IPS DF 6.9 (cell line): ENCODE measurements at regions not wholly inside any gene's neighbourhood (a gene's known extent, or its start where the extent isn't known, plus 50 kb on each side); places are given as distances from the start of the nearest gene placed in this dataset.

Experiments
- DNase-seq: peaks from one replicate; pipeline ENCODE4 v3.0.0-alpha.2; 2013; ENCODE audit warnings: low read depth, low spot score
- H3K27ac ChIP-seq: one replicate; pipeline ENCODE4 v1.5.1; 2013; ENCODE audit warnings: low read length, control low read depth
- H3K27me3 ChIP-seq: 2 replicates; pipeline ENCODE4 v1.6.1; 2013; ENCODE audit warnings: mild to moderate bottlenecking, low read length; ENCODE audit not compliant: control insufficient read depth, insufficient read depth
- H3K36me3 ChIP-seq: 2 replicates; pipeline ENCODE4 v1.6.1; 2013; ENCODE audit warnings: low read length; ENCODE audit not compliant: control insufficient read depth, insufficient read depth
- H3K4me1 ChIP-seq: 2 replicates; pipeline ENCODE4 v1.6.1; 2013; ENCODE audit warnings: low read length; ENCODE audit not compliant: control insufficient read depth, insufficient read depth
- H3K4me3 ChIP-seq: 2 replicates; pipeline ENCODE4 v1.5.1; 2013; ENCODE audit warnings: mild to moderate bottlenecking, low read length
- H3K9me3 ChIP-seq: 2 replicates; pipeline ENCODE4 v1.6.1; 2013; ENCODE audit warnings: low read length, inconsistent platforms; ENCODE audit not compliant: control insufficient read depth, insufficient read depth
- WGBS: extraction: QIAGEN DNeasy Blood & Tissue Kit; methylation state at CpG from one replicate; pipeline ENCODE4 v1.1.7; 2013; ENCODE audit warnings: mixed read lengths, missing lambda C conversion rate; ENCODE audit not compliant: insufficient read length, insufficient coverage; 5-methylcytosine and 5-hydroxymethylcytosine counted together

DNA sequence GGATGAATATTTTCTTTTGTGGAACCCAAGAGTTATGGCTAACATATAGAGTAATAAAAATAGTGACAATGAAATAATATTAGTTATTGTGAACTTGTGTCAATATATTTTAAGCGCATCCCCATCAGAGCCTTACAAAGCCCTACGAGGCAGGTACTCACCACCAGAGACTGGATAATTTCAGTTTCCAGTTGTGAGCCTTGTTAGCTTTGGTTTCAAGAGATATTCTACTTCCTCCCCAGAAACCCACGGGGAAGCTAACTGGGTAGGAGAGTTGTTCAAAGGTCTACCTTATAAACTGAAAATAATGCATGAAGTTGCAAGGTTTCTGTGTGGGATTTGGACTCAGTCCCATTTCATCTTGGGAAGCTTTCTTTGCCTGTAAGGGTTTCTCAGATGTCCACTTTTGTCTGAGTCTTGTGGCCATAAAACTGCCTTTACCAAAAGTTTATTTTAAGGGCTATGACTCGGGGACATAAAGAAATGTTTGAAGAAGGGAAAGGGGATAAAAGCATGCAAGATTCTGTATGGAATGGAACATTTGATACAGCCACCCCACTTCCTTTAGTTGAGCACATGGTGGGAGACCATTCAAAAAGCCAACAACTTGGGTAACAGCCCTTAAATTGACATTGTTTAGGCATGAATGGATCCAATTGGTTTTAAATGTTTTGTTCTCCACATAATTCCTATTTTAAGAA is 57.4 kb upstream of the ANKRD55 start:
- Histone ChIP-seq H3K9me3 (no peaks in the 10 kb centered on the region), H3K4me3 (no peak overlapping the region), H3K4me1 (no peaks in the 10 kb centered on the region), H3K27me3 (no peaks in the 10 kb centered on the region), H3K27ac (no peak overlapping the region), H3K36me3 (no peaks in the 10 kb centered on the region)
- no CpG with 5 or more reads among the region's 4 CpGs for WGBS
- no peak for DNase-seq

DNA sequence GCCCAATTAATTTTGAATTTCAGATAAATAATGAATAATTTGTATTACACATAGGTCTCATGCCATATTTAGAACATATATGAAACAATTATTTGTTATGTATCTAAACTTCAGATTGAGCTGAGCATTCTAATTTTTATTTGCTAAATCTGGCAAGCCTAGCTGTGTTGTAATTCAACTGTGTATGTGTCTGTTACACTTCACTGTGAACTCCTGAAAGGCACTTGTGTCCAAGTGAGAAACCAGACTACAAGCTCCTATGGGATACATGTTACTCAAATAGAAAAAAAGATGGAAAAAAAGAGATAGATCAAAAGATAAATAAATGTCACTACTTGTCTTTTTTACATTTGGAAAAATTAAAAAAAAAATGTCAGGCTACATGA is 56.5 kb upstream of the ANKRD55 start:
- Histone ChIP-seq H3K9me3 (no peaks in the 10 kb centered on the region), H3K27ac (no peak overlapping the region), H3K4me1 (no peaks in the 10 kb centered on the region), H3K36me3 (no peaks in the 10 kb centered on the region), H3K27me3 (no peaks in the 10 kb centered on the region), H3K4me3 (no peak overlapping the region)
- no peak for DNase-seq

DNA sequence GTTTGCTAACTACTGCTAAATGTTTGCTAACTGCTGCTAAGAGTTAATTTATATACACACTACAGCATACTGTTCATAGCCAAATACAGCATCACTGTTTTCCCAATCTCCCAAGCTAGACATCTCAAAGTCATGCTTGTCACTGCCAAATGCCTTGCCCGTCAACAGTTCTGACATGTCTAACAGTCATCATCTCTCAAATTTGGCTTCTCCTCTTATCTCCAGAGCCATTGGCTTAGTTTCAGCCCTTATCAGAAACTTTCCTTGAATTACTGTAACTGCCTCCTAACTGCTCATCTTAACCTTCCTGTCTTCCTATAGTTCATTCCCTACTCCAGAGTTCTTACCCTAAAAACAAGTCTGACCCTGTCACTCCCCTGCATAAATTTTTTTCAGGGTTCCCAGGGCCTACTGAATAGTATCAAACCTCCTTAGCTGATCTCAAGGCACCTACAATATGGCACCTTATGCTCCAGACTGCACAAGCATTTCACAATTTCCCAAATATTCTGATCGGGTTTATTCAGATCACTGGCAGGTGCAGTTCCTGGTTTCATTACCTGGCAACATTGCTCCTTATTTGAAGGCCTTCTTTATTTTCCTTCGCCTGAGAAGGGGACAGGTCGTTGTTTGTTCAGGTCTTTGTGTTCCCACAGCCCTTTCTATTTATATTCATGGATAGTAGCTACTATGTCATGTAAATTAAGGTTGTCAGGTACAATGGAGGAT is 55.9 kb upstream of the ANKRD55 start:
- whole genome bisulfite sequencing, result no CpG with 5 or more reads among the region's 4 CpGs
- H3K4me3 ChIP-seq, result no peak overlapping the region
- no peaks in the 10 kb centered on the region for H3K9me3 ChIP-seq
- H3K27ac ChIP-seq, result no peak overlapping the region
- H3K36me3 ChIP-seq, result no peaks in the 10 kb centered on the region
- no peaks in the 10 kb centered on the region for H3K27me3 ChIP-seq
- no peaks in the 10 kb centered on the region for H3K4me1 ChIP-seq
- DNase-seq, result no peak

DNA sequence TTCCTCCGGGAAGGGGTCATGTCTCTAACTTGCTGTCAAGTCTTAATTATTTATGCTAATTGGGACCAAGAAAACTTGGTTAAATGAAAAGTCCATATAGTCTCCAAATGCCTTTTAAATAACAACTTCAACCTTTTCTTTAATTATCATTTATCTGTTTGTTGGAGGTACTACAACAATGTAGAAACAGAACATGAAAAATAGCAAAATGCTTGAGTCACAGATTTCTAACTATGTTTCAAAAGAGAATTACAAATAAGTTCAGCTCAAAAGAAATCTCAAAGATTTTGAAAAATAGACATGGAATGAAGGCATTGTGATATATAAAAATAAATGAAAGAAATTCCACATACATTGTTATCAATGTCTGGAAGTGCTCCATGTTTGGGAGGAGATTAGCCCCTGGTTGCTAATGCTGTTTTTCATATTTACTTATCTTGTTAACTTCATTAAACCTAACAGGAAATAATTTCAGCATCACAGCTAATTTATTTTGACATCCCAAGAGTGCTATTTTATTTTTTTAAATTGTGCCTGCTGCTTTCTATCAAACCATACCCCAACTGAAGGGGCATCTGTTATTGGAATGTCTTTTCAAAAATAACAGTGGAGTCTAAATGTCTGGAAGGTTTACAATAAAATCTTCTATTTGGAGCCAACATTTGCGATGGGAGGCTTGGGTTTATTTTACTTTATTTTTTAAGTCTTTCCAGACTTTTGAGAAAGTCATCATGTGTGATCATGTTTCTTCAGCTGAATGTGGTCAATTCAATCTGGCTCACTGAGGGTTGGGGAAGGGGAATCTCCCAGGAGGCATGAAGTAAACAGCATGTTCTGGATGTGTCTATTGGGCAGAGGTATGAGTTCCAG is 53.1 kb upstream of the ANKRD55 start:
- Histone ChIP-seq H3K27me3 (no peaks in the 10 kb centered on the region), H3K36me3 (no peaks in the 10 kb centered on the region), H3K4me3 (no peak overlapping the region), H3K4me1 (no peaks in the 10 kb centered on the region), H3K9me3 (no peaks in the 10 kb centered on the region), H3K27ac (no peak overlapping the region)
- WGBS, result no CpG with 5 or more reads among the region's 2 CpGs
- DNase-seq, result no peak

DNA sequence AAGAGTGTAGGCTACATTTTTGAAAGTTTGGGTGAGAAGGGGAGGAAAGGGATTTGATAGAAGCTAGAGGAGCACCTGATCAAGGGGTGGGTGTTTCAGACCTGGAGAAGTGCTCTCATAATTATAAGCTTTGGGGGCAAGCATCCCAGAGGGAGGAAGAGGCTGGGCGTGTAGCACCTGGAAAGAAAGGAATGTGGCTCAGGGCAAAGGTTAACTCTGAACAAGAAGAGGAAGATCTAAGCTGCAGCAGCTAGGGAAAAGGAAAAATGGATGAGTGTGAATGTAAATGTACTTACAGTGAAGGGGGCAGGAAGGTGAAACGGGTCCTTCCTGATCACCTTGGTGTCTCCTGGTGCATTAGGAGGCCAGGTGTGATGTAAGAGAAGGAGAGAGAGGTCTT is 49.8 kb upstream of the ANKRD55 start:
- Histone ChIP-seq H3K27ac (no peak overlapping the region), H3K9me3 (no peaks in the 10 kb centered on the region), H3K4me1 (no peaks in the 10 kb centered on the region), H3K36me3 (no peaks in the 10 kb centered on the region), H3K4me3 (no peak overlapping the region), H3K27me3 (no peaks in the 10 kb centered on the region)
- no CpG with 5 or more reads among the region's 2 CpGs for WGBS
- no peak for DNase-seq
